Tibial nerve (tissue), 3 donors: ENCODE measurements at regions not wholly inside any gene's neighbourhood (a gene's known extent, or its start where the extent isn't known, plus 50 kb on each side); places are given as distances from the start of the nearest gene placed in this dataset.

Experiments used
- CTCF ChIP-seq, 5 experiments: fragments of 200-600 bp in 3 of 5; fragments of 450-650 bp in 2 of 5; sonication (generic) in 3 of 5; IDR thresholded peaks; one replicate each; pipeline ENCODE4 v1.5.1; 2016 to 2019; ENCODE audit warnings: antibody characterized with exemption in 5 of 5, mild to moderate bottlenecking in 3 of 5, moderate library complexity in 2 of 5
- POLR2A ChIP-seq, 2 donors: fragments of 450-650 bp; IDR thresholded peaks; one replicate each; pipeline ENCODE4 v1.6.1; 2017; ENCODE audit warnings: antibody characterized with exemption in 2 of 2, mild to moderate bottlenecking in 2 of 2, moderate library complexity in 2 of 2

GRCh38 chr5:117682416-117682815, 1107.8 kb upstream of the SEMA6A start:
- TF ChIP-seq POLR2A (IDR thresholded peaks at IDR 0.05): no peak
- no peak for TF ChIP-seq CTCF (IDR thresholded peaks at IDR 0.05)
